GM12878 (cell line): ENCODE measurements at regions not wholly inside any gene's neighbourhood (a gene's known extent, or its start where the extent isn't known, plus 50 kb on each side); places are given as distances from the start of the nearest gene placed in this dataset.

Source experiments
- ATAC-seq: fragments of 200-7000 bp; cut with Tn5 transposase; 3 replicates; pipeline ENCODE4 v1.9.1; 2020; ENCODE audit warnings: mild to moderate bottlenecking, moderate library complexity
- BruUV-seq: library from RNA; stranded (reverse); fragments of 400-500 nt; replicated peaks from 2 replicates; lab custom pipeline; 2021; lab: Mats Ljungman, UMichigan
- CTCF ChIA-PET: fragments of 300-600 bp; sonication (Branson Sonifier 250); formaldehyde crosslinking; extraction: SDS; loops from one replicate; lab custom pipeline; 2021; ENCODE audit warnings: inconsistent platforms; lab: Yijun Ruan, JAX
- POLR2A ChIA-PET: fragments of 350-600 bp; formaldehyde crosslinking; extraction: SDS; loops from one replicate; lab custom pipeline; 2021; ENCODE audit warnings: inconsistent platforms; lab: Charles Lee
- RAD21 ChIA-PET: fragments of 300-600 bp; sonication (Branson Sonifier 250); formaldehyde crosslinking; loops from one replicate; lab custom pipeline; 2023; ENCODE audit warnings: antibody characterized with exemption; ENCODE audit not compliant: unreplicated experiment; lab: Charles Lee
- SMC1A ChIA-PET: fragments of 300-600 bp; sonication (Branson Sonifier 250); formaldehyde crosslinking; loops from one replicate; lab custom pipeline; 2023; ENCODE audit not compliant: unreplicated experiment, uncharacterized antibody; lab: Charles Lee
- DNase-seq: peaks from one replicate; pipeline ENCODE4 v3.0.0-alpha.2; 2011; ENCODE audit warnings: low read depth, low spot score
- FAIRE-seq: peaks from 3 replicates; lab custom pipeline; 2011; peaks lifted over from hg19 to GRCh38; lab: Jason Lieb, UNC
- H2AFZ ChIP-seq: 2 replicates; pipeline ENCODE4 v1.6.0; 2011; ENCODE audit warnings: low read depth, low read length, control low read depth; ENCODE audit not compliant: control insufficient read depth
- H3K27ac ChIP-seq: 2 replicates; pipeline ENCODE4 v1.5.1; 2011; ENCODE audit warnings: control low read depth; ENCODE audit not compliant: control insufficient read depth, insufficient read depth
- H3K27me3 ChIP-seq, 2 experiments: replicated peaks in 1 of 2; 2 replicates each; pipeline versions ENCODE4 v1.6.0 to v1.6.1; 2011; ENCODE audit warnings: low read length in 1 of 2; ENCODE audit not compliant: control insufficient read depth in 2 of 2, insufficient read depth in 2 of 2
- H3K36me3 ChIP-seq, 2 experiments: 2 replicates each; pipeline ENCODE4 v1.5.1; 2011; ENCODE audit warnings: low read length in 1 of 2; ENCODE audit not compliant: control insufficient read depth in 2 of 2, insufficient read depth in 2 of 2
- H3K4me1 ChIP-seq: 2 replicates; pipeline ENCODE4 v1.6.1; 2011; ENCODE audit warnings: mild to moderate bottlenecking, low read length, moderate library complexity, mixed read lengths; ENCODE audit not compliant: control insufficient read depth, insufficient read depth
- H3K4me2 ChIP-seq: 2 replicates; pipeline ENCODE4 v1.6.0; 2011; ENCODE audit warnings: control low read depth; ENCODE audit not compliant: control insufficient read depth, insufficient read depth
- H3K4me3 ChIP-seq: fragments of 200-600 bp; sonication (generic); 2 replicates; pipeline ENCODE4 v1.5.1; 2016
- H3K79me2 ChIP-seq: 2 replicates; pipeline ENCODE4 v1.6.0; 2011; ENCODE audit warnings: low read length; ENCODE audit not compliant: control insufficient read depth, insufficient read depth
- H3K9ac ChIP-seq: 2 replicates; pipeline ENCODE4 v1.8.0; 2011; ENCODE audit warnings: low read length, control low read depth, mixed read lengths; ENCODE audit not compliant: control insufficient read depth, insufficient read depth
- H3K9me3 ChIP-seq: replicated peaks from 3 replicates; pipeline ENCODE4 v1.5.1; 2011; ENCODE audit warnings: mild to moderate bottlenecking, low read length; ENCODE audit not compliant: control insufficient read depth, insufficient read depth
- H4K20me1 ChIP-seq: 2 replicates; pipeline ENCODE4 v1.6.0; 2011; ENCODE audit not compliant: control insufficient read depth, insufficient read depth
- BHLHE40 ChIP-seq, 2 experiments: fragments of 450-650 bp in 1 of 2; IDR thresholded peaks; 2 replicates each; pipeline ENCODE4 v1.6.1; 2011 to 2017; ENCODE audit warnings: low read depth in 2 of 2, borderline replicate concordance in 1 of 2, improper control_type of control experiment in 1 of 2, low read length in 1 of 2, mild to moderate bottlenecking in 1 of 2
- CREB1 ChIP-seq: IDR thresholded peaks from 2 replicates; pipeline ENCODE4 v1.6.1; 2012; ENCODE audit warnings: low read depth, mild to moderate bottlenecking, inconsistent platforms
- KDM1A ChIP-seq: fragments of 200-600 bp; sonication (generic); IDR thresholded peaks from 2 replicates; pipeline ENCODE4 v1.6.1; 2016; ENCODE audit warnings: borderline replicate concordance
- NBN ChIP-seq: fragments of 450-650 bp; IDR thresholded peaks from 2 replicates; pipeline ENCODE4 v1.6.1; 2016
- NFYA ChIP-seq: IDR thresholded peaks from 2 replicates; pipeline ENCODE4 v1.6.1; 2011; ENCODE audit warnings: low read depth, mild to moderate bottlenecking, low read length, improper control_type of control experiment, borderline replicate concordance
- RAD21 ChIP-seq: IDR thresholded peaks from 2 replicates; pipeline ENCODE4 v1.6.1; 2011; ENCODE audit warnings: mild to moderate bottlenecking, low read depth, low read length, moderate library complexity; ENCODE audit not compliant: insufficient read depth
- SUPT20H ChIP-seq: IDR thresholded peaks from 2 replicates; pipeline ENCODE4 v1.6.1; 2011; ENCODE audit warnings: low read depth, mild to moderate bottlenecking, low read length, moderate library complexity, borderline replicate concordance; ENCODE audit not compliant: control insufficient read depth
- ZBTB40 ChIP-seq: fragments of 450-650 bp; IDR thresholded peaks from 2 replicates; pipeline ENCODE4 v1.6.1; 2016; ENCODE audit warnings: mild to moderate bottlenecking, moderate library complexity, borderline replicate concordance
- WGBS: methylation state at CpG from one replicate; pipeline ENCODE4 v1.1.6; 2016; ENCODE audit warnings: low lambda C conversion rate; ENCODE audit not compliant: insufficient replicate concordance, insufficient coverage; ENCODE audit errors: missing lambda C conversion rate; 5-methylcytosine and 5-hydroxymethylcytosine counted together
- in situ Hi-C: fragments of 300-500 bp; cut with MboI; formaldehyde crosslinking; loops from 9 replicates; pipeline ENCODE4 v1.14.3; 2018; ENCODE audit warnings: mixed read lengths
- intact Hi-C: fragments of 100-400 bp; cut with micrococcal nuclease; formaldehyde crosslinking; loops from one replicate; pipeline ENCODE4 v1.14.2; 2022; ENCODE audit not compliant: unreplicated experiment

- H2AFZ ChIP-seq, result no peak overlapping the region
- RAD21 ChIA-PET, result no interaction called here
- SMC1A ChIA-PET, result no interaction called here
- ATAC-seq, result no peak
- H3K4me3 ChIP-seq, result no peak overlapping the region
- intact Hi-C loops (no loop called here), in situ Hi-C loops (no loop called here)
- WGBS, result 0% methylated on average over 2 of the region's 2 CpGs
- H4K20me1 ChIP-seq, result no peaks in the 10 kb centered on the region
- no peak overlapping the region for H3K27ac ChIP-seq
- H3K4me2 ChIP-seq, result no peak overlapping the region
- DNase-seq, result no peak
- H3K36me3 ChIP-seq, result no peaks in the 10 kb centered on the region
- CTCF ChIA-PET, result no interaction called here
- no peak for FAIRE-seq
- TF ChIP-seq ZBTB40, result no peak
- TF ChIP-seq SUPT20H, result no peak
- TF ChIP-seq NBN, result no peak
- no peak for TF ChIP-seq NFYA
- TF ChIP-seq CREB1, result no peak
- TF ChIP-seq RAD21, result no peak
- TF ChIP-seq KDM1A, result no peak
- no peak for TF ChIP-seq BHLHE40 (IDR thresholded peaks at IDR 0.05; ENCODE audit: borderline replicate concordance in 1 of 2, low read depth in 2 of 2, low read length in 1 of 2)
- TF ChIP-seq, all 136 proteins: peak for 0
- POLR2A ChIA-PET, result no interaction called here
- Histone ChIP-seq H3K4me1 (no peaks in the 10 kb centered on the region), H3K9ac (no peak overlapping the region), H3K9me3 (no peaks in the 10 kb centered on the region), H3K27me3 (no peaks in the 10 kb centered on the region), H3K79me2 (no peaks in the 10 kb centered on the region)
- no TSS peak for BruUV-seq
Measured at GRCh38 chr4:65738134-65738533, 67.8 kb upstream of the EPHA5 start.
